NCI-H2171 treated with DMSO at 0.1 percent for 48 hours (cell line): ENCODE measurements at regions not wholly inside any gene's neighbourhood (a gene's known extent, or its start where the extent isn't known, plus 50 kb on each side); places are given as distances from the start of the nearest gene placed in this dataset.
"Not testable (repeated sequence)": the region's sequence is repeated elsewhere in the genome, so short reads cannot be mapped to it uniquely, and the experiment has no call there.

Experiments
- DNase-seq: peaks from one replicate; lab custom pipeline; 2025; lab: John Stamatoyannopoulos, UW

DNA sequence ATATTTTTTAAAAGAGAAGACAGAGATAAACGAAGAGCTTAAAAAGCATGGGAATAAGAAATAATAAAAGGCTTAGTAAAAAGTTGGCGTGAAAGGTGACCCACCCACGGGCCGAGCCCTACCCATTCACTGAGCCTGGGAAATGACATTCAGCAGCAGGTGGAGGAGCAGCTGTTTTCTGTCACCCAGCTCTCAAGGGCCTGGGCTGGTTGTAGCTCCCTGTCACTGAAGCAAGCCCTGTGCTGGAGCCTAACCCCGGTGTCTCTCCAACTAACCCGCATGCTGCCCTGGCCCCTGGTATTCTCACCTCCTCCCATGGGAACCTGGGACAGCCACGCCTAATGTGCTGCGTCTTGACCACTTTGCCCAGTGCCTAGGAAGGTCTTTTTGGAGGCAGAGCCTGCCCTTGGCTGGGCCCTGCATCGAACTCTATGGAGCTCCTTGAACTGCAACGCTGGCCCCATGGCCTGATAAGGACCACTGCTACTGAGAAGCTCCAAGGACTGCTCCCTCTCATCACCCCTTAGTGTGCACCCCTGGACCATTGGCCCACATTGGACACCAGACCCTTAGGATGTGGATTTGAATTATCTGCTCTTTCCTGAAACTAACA is 68.8 kb upstream of the IYD start:
- DNase-seq = peak; percentile 73

DNA sequence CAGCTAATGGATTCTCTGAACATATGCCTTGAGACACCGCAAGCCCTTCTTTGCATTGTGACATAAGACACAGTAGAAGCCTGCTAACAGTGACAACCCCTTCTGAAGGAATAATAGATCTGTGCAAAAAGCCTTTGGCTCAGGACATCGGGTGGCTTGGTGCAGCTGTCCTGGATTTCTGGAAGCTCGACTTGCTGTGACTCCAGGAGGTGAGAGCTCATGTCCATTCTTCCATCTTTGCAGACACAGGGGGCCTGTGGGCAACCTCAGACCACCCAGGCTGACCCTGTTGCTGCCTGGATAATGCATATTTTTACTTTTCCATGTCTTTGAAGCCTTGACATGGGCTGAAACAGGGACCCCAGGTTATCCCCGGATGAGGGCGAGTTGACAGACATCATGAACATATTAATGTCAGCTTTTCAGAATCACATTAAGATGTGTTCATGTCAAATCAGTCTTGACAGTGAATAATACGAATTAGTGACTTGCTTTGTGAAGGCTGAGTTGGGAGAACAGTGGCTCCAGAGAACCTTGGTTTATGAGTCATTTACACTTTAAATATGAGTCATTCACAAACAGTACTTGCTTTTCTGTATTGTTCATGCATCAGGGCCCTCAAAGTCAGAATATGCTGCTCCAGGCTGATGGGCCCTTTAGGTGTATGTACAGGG is 66.8 kb upstream of the IYD start:
- DNase-seq = no peak

DNA sequence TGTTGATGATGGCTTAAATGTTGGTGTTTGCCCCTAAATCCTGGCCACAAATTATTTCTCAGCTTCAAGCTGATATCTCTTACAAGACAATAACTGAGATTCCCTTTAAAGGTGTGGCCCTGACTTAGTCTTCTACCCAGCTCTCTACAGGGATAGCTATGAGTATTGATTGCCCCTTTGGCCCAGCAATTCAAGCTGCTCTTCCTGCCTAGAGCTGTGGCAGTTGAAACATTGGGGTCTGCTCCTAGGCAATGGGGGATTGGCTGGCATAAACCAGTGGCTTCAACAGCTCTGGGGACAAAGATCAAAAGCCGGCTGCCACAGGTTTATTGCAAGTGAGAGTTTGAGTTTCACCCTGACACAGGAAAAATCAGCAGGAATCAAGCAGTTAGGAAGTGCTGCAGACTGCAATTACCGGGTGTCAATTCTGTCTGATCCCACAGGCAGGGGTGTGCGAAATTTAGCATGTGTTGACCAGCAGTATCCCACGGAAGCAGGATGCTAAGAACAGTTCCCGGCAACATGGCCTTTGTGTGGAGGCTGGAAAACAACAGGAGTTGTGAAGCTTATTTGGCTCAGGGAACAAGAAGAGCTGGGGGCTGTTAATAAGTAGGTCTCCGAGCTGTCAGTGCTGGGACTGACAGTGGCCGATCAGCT is 66.2 kb upstream of the IYD start:
- DNase-seq = no peak

DNA sequence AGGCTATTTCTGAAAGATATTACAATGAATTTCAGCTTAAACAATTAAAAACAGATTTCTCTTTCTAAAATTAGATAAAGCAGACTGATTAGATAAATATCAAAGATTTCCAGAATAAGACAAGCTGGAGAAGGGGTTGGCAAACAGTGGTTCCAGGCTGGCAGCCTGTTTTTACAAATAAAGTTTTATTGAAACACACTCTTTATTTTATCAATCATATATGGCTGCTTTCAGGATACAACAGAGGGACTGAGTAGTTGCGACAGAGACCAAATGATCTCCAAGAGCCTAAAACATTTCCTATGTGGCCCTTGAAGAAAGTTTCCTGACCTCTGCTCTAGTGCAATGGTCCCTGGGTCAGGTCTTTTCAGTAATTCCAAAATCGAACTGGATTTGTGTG is 65.6 kb upstream of the IYD start:
- no peak for DNase-seq

DNA sequence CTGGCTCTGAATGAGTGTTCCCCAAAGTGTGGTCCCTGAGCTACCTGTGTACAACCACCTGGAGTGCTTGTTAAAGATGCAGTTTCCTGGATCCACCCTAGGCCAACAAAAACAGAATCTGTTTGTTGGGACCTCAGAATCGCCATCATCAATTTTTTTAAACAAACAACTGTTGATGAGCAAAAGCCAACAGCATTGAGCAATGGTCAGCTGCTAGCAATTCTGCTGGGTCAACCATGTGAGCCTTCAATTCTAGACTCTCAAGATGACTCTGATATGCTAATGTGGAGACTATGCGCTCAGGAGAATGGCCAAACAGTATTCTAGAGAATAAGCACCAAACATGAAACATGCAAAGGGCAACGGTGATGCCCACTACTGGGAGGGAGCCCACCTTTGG is 64.4 kb upstream of the IYD start:
- no peak for DNase-seq

DNA sequence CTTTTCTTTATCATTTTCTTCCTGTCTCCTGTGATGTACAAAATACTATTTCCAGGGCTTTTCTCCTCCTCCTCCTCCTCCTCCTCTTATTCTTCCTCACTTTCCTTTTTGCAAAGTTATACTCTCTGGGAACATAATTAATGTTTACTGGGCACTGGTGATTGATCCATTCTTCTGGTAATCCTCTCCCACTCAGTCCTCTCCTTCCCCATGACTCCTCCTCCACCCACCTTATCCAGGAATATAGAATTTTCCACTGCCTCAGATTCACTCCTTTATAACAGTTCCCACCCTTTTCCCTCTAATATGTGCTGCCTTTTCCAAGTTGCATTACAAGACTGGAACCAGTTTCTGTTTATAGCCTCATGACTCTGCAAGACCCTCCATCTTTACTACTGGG is 62.5 kb upstream of the IYD start:
- DNase-seq = no peak

DNA sequence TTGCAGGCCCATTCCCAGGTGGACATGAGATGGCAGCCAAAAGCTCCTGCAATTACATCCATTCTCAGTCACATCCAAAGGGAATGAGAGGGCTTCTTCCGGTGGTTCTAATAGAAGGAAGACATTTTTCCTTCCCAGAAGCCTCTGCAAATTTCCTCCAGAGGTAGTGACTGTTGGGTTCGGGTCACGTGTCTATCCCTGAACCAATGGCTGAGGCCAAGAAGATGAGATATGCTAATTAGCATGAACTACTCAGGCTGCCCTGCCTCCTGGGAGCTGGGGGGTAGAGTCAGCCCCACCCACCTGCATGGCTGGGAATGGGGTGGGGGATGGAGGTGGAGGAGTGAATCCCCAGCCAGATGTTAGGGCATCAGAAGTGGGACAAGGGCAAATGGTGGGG is 61.3 kb upstream of the IYD start:
- peak; percentile 8 for DNase-seq

DNA sequence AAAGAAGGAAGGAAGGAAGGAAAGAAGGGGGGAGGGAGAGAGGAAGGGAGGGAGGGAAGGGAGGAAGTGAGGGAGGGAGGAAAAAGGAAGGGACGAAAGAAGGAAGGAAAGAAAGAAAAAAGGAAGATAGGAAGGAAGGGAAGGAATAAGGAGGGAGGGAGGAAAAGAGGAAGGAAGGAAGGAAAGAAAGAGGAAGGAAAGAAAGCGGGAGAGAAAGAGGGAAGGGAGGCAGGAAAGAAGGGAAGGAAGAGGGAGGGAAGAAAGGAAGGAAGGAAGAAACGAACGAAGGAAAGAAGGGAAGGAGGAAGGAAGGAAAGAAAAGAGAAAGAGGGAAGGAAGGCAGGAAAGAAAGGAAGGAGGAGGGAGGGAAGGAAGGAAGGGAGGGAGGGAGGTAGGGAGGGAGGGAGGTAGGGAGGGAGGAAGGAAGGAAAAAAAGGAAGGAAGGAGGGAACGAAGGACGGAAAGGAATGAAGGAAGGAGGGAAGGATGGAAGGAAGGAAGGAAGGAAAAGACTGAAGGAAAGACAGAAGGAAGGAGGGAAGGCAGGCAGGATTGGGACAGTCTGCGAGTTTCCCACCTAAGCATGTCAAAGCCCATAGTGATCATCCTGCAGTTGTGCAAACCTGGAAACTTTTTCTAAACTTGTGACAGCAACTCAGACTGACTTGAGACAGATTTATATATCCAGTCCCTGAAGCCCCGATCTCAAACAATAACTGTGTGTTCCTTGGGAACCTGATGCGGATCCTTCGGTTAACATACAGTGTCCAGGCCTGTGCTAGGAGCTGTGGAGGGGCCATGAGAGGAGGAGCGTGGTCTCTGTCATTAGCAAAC is 59.8 kb upstream of the IYD start:
- no peak for DNase-seq

DNA sequence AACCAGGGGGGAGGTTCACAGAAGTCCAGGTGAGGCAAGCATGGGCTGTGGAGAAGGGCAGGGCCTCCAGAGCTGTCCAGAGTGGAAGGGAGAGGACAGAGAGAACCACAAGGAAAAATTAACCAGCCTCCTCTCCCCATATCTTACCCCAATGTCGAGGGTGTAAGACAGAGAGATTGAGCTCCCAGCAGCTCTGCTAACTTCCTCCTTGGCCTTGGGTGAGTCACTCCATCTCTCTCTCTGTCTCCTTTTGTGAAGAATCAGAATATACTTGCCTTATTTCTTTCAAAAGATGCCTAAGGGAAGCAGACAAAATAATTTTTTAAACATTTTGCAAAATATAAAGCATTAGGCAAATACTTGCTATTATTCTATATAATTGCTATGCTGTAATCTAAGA is 58.3 kb upstream of the IYD start:
- DNase-seq = no peak

DNA sequence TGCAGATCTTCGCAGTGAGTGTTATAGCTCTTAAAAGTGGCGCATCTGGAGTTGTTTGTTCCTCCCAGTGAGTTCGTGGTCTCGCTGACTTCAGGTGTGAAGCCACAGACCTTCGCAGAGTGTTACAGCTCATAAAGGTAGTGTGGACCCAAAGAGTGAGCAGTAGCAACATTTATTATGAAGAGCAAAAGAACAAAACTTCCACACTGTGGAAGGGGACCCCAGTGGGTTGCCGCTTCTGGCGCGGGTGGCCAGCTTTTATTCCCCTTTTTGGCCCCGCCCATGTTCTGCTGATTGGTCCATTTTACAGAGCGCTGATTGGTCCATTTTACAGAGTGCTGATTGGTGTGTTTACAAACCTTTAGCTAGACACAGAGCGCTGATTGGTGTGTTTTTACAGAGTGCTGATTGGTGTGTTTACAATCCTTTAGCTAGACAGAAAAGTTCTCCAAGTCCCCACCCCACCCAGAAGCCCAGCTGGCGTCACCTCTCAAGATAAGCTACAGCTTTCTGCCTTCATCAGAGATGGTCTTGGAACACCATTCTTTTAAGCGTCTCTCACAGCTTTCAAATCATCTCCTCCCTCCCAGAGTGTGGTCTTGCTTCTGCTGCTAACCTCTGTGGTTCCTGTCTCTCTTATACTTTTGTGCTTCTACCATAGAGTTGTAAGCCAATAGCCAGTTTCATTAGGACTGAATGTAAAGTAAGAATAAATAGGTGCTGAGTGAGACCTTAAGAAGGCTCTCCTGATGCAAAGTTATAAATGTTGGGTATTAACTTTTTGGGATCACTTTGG is 57.5 kb upstream of the IYD start:
- not testable (repeated sequence) for DNase-seq

DNA sequence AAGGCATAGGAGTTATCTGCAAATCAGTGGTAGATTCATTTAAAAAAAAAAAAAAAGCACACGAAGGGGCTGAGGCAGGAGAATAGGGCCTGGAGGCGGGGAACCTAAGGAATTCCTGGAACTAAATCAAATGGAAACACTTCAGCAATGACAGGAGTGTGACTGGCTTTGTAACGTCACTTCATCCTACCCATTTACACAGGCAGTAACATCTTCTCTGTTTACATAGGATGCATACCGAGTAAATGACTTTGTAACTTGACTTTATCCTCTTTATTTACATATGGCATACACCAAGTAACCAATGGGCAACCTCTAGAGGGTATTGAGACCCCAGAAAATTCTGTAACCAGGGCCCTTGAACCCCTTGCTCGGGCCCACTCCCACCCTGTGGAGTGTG is 56.4 kb upstream of the IYD start:
- DNase-seq = no peak

DNA sequence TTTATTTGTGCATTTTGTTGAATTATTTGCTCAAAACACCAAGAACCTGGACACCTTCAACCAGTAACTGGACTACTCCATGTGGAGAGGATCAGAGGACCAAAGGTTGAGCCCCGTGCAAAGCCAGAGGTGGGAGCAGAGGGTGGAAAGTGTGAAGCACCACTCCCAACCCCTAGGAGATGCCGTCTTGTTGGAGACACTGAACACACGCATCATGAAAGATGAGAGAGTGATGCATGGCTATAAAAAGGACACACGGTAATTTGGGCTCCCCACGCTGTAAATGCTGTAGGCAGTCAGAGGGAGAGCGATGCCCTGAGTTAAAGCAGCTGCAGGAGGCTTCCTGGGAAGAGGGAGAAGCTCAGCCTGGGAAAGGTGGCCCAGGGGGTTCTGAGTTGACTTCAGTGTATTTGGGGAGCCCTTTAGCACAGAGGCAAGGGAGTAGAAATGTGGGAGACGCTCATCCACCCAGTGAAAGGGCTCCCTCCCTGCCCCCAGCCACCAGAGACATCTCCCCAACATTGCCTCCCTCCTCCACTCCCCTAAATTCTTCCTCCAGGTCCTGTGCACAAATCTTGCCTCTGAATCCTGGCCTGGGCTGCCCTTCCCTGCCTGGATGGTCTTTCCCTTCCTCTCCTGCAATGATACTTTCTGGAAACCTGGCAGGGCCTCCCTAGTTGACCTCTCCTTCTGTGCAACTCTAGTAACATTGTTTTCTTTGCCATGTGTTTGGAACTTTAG is 55.8 kb upstream of the IYD start:
- DNase-seq = no peak

DNA sequence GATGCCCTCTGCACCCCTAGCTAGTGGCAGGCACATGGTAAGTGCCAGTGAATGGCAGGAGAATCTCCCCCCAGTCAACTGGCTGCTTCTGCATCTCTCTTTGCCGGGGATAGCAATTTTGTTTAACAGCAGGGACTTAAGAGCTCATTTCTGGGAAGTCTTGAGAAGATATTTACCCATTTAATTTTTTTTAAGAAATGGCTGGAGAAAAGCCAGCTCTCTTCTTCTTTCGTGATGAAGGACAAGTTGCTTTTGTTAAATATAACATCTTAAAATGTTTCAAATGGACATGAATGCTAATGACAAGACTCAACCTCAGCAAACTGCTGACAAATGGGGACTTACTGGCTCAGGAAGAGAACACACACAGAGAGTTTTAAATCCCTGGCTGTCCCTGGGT is 55.0 kb upstream of the IYD start:
- DNase-seq = peak; percentile 40

DNA sequence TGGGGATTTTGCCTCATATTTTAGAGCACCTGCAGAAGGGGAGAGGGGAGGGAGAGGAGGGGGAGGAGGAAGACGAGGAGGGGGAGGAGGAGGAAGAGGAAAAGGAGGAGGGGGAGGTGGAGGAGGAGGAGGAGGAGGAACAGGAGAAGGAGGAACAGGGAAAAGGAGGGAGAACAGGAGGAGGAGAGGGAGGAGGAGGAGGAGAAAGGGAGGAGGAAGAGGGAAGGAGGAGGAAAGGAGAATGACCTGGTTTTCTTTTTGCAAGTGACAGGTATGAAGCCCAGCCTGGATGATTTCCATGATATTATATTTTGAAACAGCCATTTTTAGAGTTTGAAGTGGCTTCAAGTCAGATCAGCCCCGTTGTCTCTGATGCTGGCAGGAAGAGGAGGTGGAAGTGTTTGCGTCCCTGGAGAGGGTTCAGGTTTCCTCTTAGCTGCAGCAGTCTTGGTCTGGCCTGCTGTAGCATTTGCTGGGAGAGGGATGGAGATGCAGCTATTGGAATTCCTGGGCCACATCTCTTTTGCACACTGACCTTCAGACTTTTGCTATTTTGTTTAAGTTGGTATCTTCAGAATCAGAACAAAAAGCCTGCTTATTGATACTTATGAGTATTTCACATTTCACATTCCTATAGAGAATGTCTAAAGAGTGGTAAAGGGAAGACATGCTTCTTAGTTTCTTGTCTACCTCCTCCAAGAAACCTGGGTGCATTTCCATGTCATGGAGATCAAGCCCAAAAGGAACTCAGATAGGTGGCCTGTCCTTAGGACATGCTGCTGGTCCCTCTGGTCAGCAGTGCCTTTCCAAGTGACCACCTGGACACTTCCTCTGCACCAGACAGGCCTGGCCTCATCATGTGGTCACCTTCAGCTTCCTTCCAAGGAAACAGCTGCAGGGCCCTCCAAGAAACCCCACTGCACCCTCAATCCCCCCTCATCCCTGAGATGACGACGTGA is 54.3 kb upstream of the IYD start:
- peak; percentile 92 for DNase-seq

DNA sequence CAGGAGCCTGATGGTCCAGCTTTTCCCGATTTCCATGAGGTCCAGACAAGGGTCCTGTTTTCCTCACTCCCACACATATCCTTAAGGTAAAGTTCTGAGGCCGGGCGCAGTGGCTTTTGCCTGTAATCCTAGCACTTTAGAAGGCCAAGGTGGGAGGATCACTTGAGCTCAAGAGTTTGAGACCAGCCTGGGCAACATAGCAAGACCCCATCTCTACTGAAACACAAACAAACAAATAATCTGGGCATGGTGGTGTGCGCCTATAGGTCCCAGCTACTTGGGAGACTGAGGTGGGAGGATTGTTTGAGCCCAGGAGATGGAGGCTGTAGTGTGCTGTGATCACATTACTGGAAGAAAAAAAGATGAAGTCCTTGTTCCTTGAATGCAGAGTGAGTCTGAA is 53.2 kb upstream of the IYD start:
- DNase-seq = no peak

DNA sequence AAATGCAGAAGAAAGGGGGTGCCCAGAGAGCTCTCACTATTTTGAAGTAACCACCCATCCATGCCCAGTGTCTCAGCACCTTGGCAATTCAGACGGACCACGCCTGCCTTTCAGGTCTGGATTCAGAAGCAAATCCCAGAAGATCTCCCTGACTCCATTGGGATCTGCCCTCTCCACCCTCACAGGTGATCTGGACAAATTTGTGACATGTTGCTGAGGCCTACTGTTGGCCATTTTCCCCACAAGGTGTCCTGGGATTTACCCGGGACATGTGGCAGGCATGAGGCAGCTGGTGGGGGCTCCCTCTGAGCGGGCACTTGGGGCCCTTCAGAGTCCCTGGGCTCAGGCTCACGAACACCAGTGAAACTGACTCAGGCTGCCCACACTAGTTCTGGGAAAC is 51.9 kb upstream of the IYD start:
- peak; percentile 42 for DNase-seq
